Inflammatory macrophage treated with lipopolysaccharide for 4 hours (primary cell): ENCODE measurements at regions not wholly inside any gene's neighbourhood (a gene's known extent, or its start where the extent isn't known, plus 50 kb on each side); places are given as distances from the start of the nearest gene placed in this dataset.
"Not testable (repeated sequence)": the region's sequence is repeated elsewhere in the genome, so short reads cannot be mapped to it uniquely, and the experiment has no call there.

ENCODE experiments used
- DNase-seq: peaks from one replicate; pipeline ENCODE4 v3.0.0-alpha.2; 2020

GRCh38 chr20:48057739-48058138 is 272.5 kb upstream of the SULF2 start:
- no peak for DNase-seq

GRCh38 chr20:48057251-48057650 is 272.0 kb upstream of the SULF2 start:
- DNase-seq: no peak

- no peak for DNase-seq
Measured at GRCh38 chr20:48056218-48056617, 270.9 kb upstream of the SULF2 start.

GRCh38 chr20:48054051-48054450 is 268.8 kb upstream of the SULF2 start:
- DNase-seq: no peak

DNA sequence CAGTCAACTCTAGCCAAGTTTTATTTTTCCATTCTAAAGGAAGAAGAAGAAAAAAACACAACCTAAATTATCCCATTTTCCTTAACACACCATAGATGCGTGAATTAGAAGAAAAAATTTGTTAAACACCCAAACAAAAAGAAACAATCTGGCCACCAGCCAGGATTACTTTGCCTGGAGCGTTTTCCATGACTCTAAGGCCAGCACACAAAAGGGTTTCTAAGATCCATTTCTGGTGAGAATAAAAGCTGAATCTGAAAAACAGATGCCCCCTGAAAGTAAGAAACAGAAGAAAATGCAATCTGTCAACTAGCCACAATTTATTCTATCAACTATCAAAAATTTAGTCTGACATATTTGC is 267.2 kb upstream of the SULF2 start:
- no peak for DNase-seq

- DNase-seq: no peak
Measured at GRCh38 chr20:48051794-48052474, 266.7 kb upstream of the SULF2 start.

- DNase-seq: no peak
Measured at GRCh38 chr20:48049641-48050040, 264.4 kb upstream of the SULF2 start.

- no peak for DNase-seq
Measured at GRCh38 chr20:48049171-48049570, 263.9 kb upstream of the SULF2 start.

- DNase-seq: no peak
Measured at GRCh38 chr20:48047447-48047846, 262.2 kb upstream of the SULF2 start.

DNA sequence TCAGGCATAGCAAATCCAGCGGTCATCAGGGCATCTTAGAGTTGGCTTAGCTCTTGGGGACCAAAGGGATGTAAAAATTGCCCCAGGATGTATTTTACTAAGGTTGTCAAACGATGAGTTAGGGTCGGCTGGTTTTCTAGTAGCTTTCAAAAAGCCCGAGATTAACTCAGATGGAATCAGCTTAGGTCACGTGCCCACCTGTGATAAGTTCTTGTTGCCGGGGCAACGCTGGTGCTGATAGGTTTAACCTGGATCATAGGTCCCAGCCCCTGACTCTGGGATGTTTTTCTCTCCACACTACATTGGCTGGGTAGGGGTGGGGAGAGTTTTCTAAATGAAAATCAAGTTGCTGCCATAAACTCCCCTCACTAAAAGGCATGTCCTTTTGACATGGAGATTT is 257.3 kb upstream of the SULF2 start:
- no peak for DNase-seq

GRCh38 chr20:48041078-48041780 is 255.9 kb upstream of the SULF2 start:
- DNase-seq: no peak

DNA sequence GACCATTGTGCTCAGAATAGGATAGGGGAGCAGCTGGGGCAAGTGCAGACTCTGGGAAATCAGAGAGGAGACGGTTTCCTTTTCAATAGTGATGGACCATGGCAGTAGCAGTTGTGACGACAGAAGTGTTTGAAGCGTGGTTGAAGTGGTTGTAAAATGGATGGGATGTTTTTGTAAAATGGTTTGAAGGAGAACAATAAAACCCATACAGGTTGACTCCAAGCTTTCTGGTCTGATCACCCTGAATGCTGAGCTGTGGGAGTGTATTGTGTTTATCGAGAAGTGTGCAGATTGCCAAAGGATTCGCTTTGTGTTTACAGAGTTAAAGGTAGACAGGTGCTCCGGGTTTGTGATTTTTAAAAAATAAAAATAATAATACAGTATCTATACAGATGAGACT is 255.2 kb upstream of the SULF2 start:
- no peak for DNase-seq

DNA sequence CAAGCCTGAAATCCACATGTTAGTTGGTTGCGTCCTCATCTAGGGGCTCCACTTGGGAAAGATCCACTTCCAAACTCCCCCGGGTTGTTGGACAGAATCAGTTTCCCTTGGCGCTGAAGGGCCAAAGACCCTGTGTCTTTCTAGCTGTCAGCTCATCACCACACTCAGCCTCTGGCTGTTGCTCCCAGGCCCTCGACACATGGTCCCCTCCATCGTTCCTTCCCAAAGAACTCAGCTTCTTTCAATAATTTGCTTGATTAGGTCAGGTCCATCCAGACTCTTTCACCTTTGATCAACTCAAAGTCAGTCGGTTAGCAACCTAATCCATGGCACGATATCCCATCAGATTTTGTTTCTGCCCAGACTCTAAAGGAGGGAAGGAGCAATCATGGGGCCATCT is 254.8 kb upstream of the SULF2 start:
- no peak for DNase-seq

- no peak for DNase-seq
Measured at GRCh38 chr20:48039514-48039913, 254.2 kb upstream of the SULF2 start.

DNA sequence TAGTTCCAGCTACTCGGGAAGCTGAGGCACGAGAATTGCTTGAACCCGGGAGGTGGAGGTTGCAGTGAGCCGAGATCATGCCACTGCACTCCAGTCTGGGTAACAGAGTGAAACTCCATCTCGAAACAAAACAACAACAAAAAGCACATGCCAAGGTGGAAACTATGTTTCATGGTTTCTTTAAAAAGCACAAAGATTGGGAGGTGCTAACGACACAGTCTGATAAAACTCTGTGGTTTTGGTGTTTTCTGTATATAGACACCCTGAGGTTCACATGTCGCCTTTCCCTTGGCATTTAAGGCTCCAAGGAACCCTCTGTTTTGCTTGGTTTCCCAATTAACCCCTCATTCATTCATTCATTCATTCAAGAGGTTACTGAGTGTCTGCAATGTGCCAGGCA is 253.4 kb upstream of the SULF2 start:
- DNase-seq: no peak

DNA sequence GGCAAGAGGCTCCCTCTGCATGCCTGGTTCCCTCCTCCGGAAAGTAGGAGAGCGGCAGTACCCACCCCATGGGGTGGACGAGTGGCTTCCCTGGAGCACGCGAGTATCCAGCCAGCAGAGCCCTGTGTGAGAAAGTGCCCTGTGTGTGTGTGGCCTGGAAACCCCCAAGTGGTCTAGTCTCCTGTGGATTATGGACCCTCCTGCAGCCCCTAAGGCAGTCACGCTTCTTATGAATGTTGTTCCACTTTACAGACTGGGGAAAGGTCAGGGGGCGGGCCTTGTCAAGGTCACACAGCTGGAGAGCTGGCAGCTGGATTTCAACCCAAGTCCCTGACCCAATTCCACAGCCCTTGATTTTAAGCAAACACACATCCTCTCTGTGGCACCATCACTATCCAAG is 252.5 kb upstream of the SULF2 start:
- not testable (repeated sequence) for DNase-seq

GRCh38 chr20:48035961-48036731 is 250.9 kb upstream of the SULF2 start:
- no peak for DNase-seq

GRCh38 chr20:48034751-48035150 is 249.5 kb upstream of the SULF2 start:
- no peak for DNase-seq

GRCh38 chr20:48033005-48033404 is 247.7 kb upstream of the SULF2 start:
- DNase-seq: not testable (repeated sequence)

DNA sequence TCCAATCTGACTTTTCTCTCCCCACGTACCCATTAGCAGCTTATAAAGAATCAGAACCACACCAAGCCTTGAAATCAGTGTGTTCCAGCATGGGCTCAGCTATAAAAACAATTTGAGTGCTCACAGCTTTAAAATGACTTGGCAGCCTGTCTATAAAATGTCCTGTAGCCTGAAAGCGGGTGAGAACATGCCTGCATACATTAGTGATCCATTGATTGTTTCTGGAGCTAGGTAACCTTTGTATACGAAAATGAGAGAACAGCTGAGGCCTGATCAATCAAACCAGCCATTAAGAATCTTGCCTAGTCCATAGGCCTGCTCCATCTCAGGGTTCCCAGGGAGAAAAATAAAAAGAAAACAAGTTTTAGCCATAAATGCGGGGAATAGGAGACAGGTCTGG is 245.8 kb upstream of the SULF2 start:
- no peak for DNase-seq

DNA sequence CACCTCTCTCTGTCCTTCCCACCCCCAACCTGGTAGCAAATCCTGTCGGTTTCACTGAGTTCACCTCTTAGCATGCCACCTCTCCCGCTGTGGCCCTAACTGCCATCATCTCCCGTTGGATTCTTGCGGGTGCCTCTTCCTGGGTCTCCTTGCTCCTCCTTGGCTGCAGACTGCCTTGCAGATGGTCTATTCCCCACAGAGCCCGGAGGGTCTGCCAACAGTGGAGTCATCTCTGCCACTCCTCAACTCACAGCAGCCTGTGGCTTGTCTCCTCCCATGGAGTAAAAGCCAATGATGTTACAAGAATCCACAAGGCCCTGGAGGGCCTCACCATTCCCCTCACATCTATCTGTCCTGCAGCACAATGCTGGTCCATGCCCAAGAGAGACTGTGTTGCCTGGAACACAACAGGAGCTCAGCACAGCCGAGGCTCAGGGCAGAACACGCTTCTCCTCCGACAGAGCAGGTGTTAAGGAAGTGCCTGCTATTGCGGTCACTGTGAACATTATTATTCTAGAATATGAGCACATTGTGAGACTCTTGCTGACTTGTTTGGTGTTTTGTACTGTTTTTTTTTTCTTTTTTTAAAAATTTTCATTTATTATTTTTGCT is 241.8 kb upstream of the SULF2 start:
- DNase-seq: no peak

GRCh38 chr20:48025661-48026060 is 240.4 kb upstream of the SULF2 start:
- DNase-seq: peak; percentile 28

DNA sequence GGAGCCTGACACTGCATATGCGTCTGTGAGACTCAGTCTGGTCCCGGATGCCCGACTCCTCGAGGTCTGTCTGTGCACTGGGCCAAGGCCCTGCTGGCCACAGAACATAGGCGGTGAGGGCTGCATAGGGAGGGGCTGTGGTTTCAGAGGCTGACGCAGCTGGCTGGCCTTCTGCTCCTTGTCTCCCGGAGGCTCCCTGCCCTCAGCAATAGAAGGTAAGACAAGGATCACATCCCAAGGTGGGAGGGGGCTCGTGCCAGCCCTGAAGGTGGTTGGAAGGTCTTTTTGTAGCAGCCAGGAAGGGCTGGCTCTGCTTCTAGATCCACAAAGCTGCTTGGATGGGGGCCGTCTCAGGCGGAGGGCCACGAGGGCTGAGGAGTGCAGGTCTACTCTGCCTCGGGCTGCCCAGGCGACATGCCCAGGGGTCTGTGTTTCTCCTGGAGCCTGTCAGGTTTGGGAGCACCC is 239.8 kb upstream of the SULF2 start:
- no peak for DNase-seq

GRCh38 chr20:48024539-48024938 is 239.3 kb upstream of the SULF2 start:
- DNase-seq: no peak
